DMS79 (cell line): ENCODE measurements at regions not wholly inside any gene's neighbourhood (a gene's known extent, or its start where the extent isn't known, plus 50 kb on each side); places are given as distances from the start of the nearest gene placed in this dataset.

Experiments used
- DNase-seq: peaks from one replicate; lab custom pipeline; 2025; lab: John Stamatoyannopoulos, UW

- no peak for DNase-seq
Measured at GRCh38 chr9:17894501-17895160, 315.8 kb downstream of the SH3GL2 start.

GRCh38 chr9:17900606-17901005, 321.7 kb downstream of the SH3GL2 start:
- DNase-seq = no peak

GRCh38 chr9:17905366-17905765, 326.5 kb downstream of the SH3GL2 start:
- DNase-seq = no peak

GRCh38 chr9:17905781-17906175, 326.9 kb downstream of the SH3GL2 start:
- no peak for DNase-seq

GRCh38 chr9:17906176-17906840, 327.4 kb downstream of the SH3GL2 start:
- no peak for DNase-seq

- no peak for DNase-seq
Measured at GRCh38 chr9:17906841-17907778, 328.2 kb downstream of the SH3GL2 start.

- DNase-seq = no peak
Measured at GRCh38 chr9:17907779-17908508, 329.1 kb downstream of the SH3GL2 start.

GRCh38 chr9:17926246-17926645, 347.4 kb downstream of the SH3GL2 start:
- DNase-seq = no peak

DNA sequence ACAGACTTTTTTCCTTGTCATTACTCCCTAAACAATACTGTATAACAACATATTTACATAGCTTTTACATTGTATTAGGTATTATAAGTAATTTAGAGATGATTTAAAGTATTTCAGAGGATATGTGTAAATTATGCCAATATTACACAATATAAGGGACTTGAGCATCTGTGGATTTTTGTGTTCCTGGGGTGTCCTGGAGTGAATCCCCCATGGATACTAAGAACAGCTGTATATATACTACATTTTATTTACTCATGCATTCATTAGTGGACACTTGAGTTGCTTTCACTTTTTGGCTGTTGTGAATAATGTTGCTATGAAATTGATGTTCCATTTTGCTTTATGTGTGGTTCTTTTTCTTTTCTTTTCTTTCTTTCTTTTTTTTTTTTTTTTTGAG, 348.8 kb downstream of the SH3GL2 start:
- no peak for DNase-seq

GRCh38 chr9:17928228-17928627, 349.4 kb downstream of the SH3GL2 start:
- no peak for DNase-seq

GRCh38 chr9:17928768-17929167, 349.9 kb downstream of the SH3GL2 start:
- DNase-seq = no peak

DNA sequence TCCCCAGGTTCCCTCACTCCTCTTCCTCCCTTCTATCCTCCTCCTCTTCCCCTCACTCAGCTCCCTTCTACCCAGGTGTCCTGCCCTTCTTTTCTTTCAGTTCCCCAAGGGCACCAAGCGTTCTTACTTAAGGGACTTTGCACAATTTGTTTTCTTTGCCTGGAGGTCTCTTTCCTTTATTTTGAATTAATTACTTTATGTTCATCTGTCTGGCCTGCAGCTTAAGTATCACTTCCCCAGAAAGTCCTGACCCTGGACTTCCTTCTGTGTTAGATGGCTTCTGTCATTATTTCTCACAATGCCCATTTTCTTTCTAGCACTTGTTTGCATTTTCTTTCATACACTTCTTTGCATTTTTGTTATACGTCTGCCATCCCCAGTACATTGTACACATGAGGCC, 350.6 kb downstream of the SH3GL2 start:
- no peak for DNase-seq

DNA sequence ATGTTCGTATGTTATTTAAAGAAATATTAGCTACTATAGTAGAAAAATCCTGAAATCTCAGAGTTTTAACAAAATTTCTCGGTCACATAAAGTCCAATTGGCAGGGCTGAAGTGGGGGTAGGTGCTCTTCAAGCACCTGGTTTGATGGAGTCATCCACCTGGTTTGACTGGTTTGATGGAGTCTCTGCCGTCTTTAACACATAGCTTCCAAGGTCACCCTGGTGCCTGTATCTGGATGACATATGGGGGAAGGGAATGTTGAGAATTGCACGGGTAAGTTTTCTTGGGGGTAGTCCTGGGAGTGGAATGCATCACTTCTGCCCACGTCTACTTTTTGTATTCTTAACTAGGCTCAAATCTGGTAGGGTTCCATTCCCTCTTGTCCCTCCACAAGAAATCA, 351.2 kb downstream of the SH3GL2 start:
- DNase-seq = no peak

DNA sequence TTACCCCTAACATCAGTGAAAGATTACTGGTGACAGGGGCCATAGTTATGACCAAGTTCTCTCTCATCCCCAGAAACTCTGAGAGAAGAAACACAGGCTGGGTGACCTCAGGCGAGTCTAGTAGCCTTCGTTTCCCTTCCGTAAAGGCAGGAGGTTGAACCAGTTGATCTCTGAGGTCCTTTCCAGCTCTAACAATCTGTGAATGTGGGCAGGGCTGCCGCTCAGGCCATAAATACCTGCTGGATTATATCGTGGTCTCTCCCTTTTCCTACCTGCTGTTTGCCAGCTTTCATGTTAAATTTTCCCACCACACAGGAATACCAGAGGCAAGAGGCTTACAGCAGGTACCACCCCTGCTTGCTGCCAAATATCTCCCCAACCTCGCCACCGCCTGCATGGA, 357.5 kb downstream of the SH3GL2 start:
- DNase-seq = no peak

- DNase-seq = no peak
Measured at GRCh38 chr9:17938035-17938655, 359.3 kb downstream of the SH3GL2 start.

GRCh38 chr9:17942498-17942897, 363.6 kb downstream of the SH3GL2 start:
- DNase-seq = no peak

- DNase-seq = no peak
Measured at GRCh38 chr9:17955409-17955808, 376.5 kb downstream of the SH3GL2 start.

DNA sequence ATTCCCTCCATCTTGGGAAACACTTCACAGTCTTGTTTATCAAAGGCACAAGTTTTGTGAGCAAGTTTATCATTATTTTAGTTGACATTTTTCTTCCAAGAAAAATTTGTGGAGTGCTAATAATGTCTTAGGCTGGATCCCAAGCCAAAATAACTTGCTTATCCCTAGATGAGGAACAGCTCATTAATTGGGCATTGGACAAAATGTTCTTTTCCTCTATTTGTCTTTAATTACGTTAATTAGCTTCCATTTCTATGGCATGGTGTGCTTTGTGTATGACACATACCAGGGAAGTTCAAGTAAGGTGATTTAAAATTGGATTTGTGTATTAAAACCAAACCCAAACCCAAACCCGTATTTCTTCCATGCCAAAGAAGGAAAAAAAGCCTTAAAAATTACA, 379.5 kb downstream of the SH3GL2 start:
- no peak for DNase-seq

DNA sequence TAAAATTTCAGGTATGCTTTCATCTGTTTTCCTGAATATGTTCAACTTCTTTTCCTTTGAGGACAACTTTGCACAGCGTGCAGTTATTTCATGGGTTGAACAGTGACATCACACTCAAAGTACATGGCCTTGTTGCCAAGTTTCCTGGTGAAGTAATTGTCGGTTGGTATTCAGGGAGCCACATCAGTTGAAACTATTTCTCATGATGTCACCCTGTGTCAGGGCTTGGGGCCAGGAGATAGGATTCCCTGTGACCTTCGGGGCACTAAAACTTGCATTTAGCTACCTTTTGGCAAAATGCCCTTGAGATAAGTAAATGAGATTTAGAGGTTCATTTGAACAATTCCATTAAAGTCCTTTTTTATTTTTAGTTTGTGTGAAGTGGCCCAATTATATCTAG, 383.9 kb downstream of the SH3GL2 start:
- no peak for DNase-seq

GRCh38 chr9:17963498-17963897, 384.6 kb downstream of the SH3GL2 start:
- no peak for DNase-seq

DNA sequence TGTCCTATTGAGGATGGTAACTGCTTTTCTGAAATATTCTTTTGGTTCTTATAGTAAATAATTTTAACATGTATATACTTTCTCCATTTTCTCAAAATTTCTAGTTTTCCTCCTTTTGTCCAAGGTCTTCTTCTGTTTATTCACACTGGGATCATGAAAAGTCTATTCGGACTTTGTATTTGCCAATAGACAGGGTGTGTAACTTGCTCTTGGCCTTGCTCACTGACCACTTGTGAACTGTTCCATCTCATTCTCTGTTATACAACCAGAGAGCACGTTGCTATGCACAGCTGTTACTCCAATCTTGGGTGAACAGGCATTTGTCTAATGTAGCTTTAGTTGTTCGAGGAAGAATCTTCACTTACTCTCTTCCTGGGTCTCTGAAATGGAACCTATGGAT, 388.9 kb downstream of the SH3GL2 start:
- DNase-seq = no peak

DNA sequence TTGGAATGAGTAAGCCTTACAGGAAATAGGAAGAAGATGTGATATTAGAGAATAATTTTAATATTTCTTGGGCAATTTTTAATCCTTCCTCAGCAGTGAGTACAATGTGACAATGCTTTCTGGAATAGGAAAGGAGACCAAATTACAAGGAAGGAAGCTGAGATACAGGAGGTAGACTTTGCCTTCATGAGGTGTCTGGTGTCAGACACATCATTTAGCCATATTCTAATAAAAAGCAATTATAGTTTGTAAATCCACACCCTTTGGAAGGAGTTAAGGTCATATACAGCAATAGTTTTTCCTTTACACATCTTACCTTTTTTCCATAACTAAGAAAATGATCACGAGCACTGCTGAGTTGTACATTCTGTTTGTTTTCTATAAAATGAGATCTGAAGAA, 390.4 kb downstream of the SH3GL2 start:
- no peak for DNase-seq
